Islet precursor cell (in vitro differentiated cells): ENCODE measurements at regions not wholly inside any gene's neighbourhood (a gene's known extent, or its start where the extent isn't known, plus 50 kb on each side); places are given as distances from the start of the nearest gene placed in this dataset.
A peak's percentile ranks its signal among the peaks of the same experiment; 100 is the strongest.
"Not testable (repeated sequence)": the region's sequence is repeated elsewhere in the genome, so short reads cannot be mapped to it uniquely, and the experiment has no call there.

ENCODE experiments used
- DNase-seq: peaks from one replicate; pipeline ENCODE4 v3.0.0-alpha.2; 2018

DNA sequence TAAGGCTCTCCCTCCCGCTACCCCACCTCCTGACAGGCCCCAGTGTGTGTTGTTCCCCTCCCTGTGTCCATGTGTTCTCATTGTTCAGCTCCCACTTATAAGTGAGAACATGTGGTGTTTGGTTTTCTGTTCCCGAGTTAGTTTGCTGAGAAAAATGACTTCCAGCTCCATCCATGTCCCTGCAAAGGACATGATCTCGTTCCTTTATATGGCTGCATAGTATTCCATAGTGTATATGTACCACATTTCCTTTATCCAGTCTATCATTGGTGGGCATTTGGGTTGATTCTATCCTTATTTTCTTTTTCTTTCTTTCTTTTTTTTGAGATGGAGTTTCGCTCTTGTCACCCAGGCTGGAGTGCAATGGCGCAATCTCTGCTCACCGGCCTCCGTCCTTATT, 57.8 kb upstream of the RASSF3 start:
- DNase-seq: not testable (repeated sequence)

DNA sequence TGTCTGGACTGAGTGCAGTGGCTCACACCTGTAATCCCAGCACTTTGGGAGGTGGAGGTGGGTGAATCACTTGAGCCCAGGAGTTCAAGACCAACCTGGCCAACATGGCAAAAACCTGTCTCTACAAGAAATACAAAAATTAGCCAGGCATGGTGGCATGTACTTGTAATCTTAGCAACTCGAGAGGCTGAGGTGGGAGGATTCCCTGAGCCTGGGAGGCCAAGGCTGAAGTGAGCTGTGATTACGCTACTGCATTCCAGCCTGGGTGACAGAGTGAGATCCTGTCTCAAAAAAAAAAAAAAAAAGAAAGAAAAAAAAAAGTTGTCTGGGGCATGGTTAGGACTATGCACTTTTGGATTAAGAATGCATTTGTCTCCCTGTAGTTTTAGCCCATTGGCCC, 56.6 kb upstream of the RASSF3 start:
- not testable (repeated sequence) for DNase-seq

DNA sequence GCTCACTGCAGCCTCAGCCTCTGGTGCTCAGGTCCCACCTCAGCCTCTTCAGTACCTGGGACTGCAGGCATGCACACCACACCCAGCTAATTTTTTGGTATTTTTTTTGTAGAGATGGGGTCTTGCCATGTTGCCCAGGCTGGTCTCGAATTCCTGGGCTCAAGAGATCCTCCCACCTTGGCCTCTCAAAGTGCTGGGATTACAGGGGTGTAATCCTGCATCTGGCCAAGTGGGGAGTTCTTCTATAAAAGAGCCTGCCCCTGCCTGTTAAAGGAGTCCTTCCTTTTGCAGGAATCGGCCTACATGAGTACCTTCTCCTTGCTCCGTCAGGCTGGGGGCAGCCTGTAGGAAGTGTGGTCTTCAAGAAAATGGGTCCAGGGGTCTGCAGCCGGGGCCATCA, 54.1 kb upstream of the RASSF3 start:
- no peak for DNase-seq

DNA sequence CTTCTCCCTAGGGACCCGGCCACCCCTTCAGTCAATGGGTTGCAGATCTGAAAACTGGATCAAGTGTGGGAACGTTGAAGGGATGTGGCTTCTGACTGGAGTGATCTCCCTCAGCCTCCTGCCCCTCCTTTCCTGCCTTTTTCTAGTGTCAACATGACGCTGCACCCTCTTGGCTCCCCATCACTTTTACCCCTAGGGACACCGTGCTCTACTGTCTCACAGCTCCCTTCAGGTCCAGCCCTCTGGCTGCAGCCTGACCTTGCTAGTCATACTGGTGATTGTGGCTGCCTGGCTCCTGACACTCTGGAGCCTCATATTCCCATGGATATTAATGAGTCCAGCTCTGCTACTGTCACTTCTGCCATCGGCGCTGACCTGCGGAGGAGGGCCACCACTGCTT, 51.5 kb upstream of the RASSF3 start:
- DNase-seq: no peak

DNA sequence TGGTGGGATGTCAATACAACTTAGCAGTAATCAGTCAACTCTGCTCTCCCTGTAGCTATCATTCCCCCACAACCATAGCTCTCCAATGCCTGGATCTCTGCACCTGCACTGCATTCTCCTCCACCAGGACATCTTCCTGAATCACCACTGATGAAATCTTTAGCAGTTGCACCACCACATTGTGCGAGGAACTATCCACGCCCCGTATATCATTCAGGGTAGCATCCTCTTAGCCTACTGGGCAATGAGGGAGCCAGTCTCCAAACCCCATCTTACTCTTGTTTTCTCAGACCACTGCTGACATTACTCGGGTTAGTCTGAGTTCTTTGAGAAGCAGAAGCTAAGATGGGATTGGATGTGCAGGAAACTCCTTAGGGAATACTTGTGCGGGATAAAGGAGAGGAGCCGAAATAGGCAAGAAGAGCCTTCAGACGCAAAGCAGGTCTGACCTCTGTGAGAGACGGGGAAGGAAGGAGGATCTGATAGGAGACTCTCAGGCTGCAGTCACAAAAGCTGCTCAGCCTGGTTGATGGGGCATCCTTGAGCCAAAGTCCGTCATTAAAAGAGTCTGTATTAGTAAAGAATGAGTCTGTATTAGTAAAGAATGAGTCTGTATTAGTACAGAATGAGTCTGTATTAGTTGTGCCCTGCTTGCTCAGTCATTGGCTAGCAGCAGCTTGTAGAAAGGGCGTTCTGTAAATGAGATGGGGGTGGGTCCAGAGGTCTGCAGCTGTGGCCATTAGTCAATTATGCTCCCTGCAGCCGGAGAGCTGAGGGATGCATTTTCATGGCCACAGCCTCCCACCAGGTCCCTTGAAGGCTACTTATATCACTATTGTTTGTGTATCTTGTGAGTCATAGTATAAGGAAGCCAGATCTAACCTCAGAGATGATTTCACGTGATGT, 49.6 kb upstream of the RASSF3 start:
- DNase-seq: peak; percentile 83
